T-helper 2 cell treated with Interferon-gamma antibody and Interleukin-4, amounts not matched to agents 100 ng/mL and 5 ng/mL, for 36 hours (primary cell): ENCODE measurements at regions not wholly inside any gene's neighbourhood (a gene's known extent, or its start where the extent isn't known, plus 50 kb on each side); places are given as distances from the start of the nearest gene placed in this dataset.
"Not testable (repeated sequence)": the region's sequence is repeated elsewhere in the genome, so short reads cannot be mapped to it uniquely, and the experiment has no call there.

Experiments
- intact Hi-C: fragments of 100-400 bp; cut with micrococcal nuclease; formaldehyde crosslinking; loops from one replicate; pipeline ENCODE4 v1.15.1; 2023

GRCh38 chrX:10676235-10676957, 56.0 kb upstream of the MID1 start:
- intact Hi-C loops: no loop called here

GRCh38 chrX:10677490-10677889, 57.1 kb upstream of the MID1 start:
- intact Hi-C loops: no loop called here

- intact Hi-C loops: no loop called here
Observed at GRCh38 chrX:10679387-10679786, 59.0 kb upstream of the MID1 start.

GRCh38 chrX:10681167-10681566, 60.8 kb upstream of the MID1 start:
- intact Hi-C loops: no loop called here

- intact Hi-C loops: not testable (repeated sequence)
Observed at GRCh38 chrX:10683631-10684030, 63.2 kb upstream of the MID1 start.

GRCh38 chrX:10685923-10686595, 65.7 kb upstream of the MID1 start:
- intact Hi-C loops: no loop called here

- intact Hi-C loops: not testable (repeated sequence)
Observed at GRCh38 chrX:10691751-10692150, 71.4 kb upstream of the MID1 start.

GRCh38 chrX:10697616-10698317, 77.4 kb upstream of the MID1 start:
- intact Hi-C loops: no loop called here

GRCh38 chrX:10698318-10698640, 77.9 kb upstream of the MID1 start:
- intact Hi-C loops: no loop called here

GRCh38 chrX:10702031-10702430, 81.6 kb upstream of the MID1 start:
- intact Hi-C loops: no loop called here

- intact Hi-C loops: not testable (repeated sequence)
Observed at GRCh38 chrX:10706342-10706741, 86.0 kb upstream of the MID1 start.

GRCh38 chrX:10707773-10708172, 87.4 kb upstream of the MID1 start:
- intact Hi-C loops: no loop called here

GRCh38 chrX:10709276-10709675, 88.9 kb upstream of the MID1 start:
- intact Hi-C loops: no loop called here

- intact Hi-C loops: no loop called here
Observed at GRCh38 chrX:10714531-10714930, 94.1 kb upstream of the MID1 start.

GRCh38 chrX:10722851-10723250, 102.5 kb upstream of the MID1 start:
- intact Hi-C loops: loop anchor here (1.0 kb wide), 1 partner anchor 534 kb away; no protein-coding TSS in a partner anchor

- intact Hi-C loops: no loop called here
Observed at GRCh38 chrX:10725071-10725470, 104.7 kb upstream of the MID1 start.

GRCh38 chrX:10726647-10727046, 106.3 kb upstream of the MID1 start:
- intact Hi-C loops: no loop called here

- intact Hi-C loops: no loop called here
Observed at GRCh38 chrX:10728806-10729389, 108.5 kb upstream of the MID1 start.

- intact Hi-C loops: no loop called here
Observed at GRCh38 chrX:10739426-10739825, 119.0 kb upstream of the MID1 start.

- intact Hi-C loops: no loop called here
Observed at GRCh38 chrX:10741003-10741402, 120.6 kb upstream of the MID1 start.

GRCh38 chrX:10741550-10741949, 121.2 kb upstream of the MID1 start:
- intact Hi-C loops: no loop called here

- intact Hi-C loops: no loop called here
Observed at GRCh38 chrX:10743476-10743875, 123.1 kb upstream of the MID1 start.
